Inferior parietal cortex (tissue), 1 donor: ENCODE measurements at regions not wholly inside any gene's neighbourhood (a gene's known extent, or its start where the extent isn't known, plus 50 kb on each side); places are given as distances from the start of the nearest gene placed in this dataset.

Source experiments
- DNase-seq: peaks from one replicate; pipeline ENCODE4 v3.0.0-alpha.2; 2016; ENCODE audit errors: extremely low spot score

GRCh38 chr7:17601921-17602320, 303.5 kb downstream of the AHR start:
- DNase-seq, result no peak

GRCh38 chr7:17608114-17608833, 309.8 kb downstream of the AHR start:
- no peak for DNase-seq

- no peak for DNase-seq
These were observed 313.2 kb downstream of the AHR start for GRCh38 chr7:17611611-17612010.

- DNase-seq, result no peak
These were observed 315.0 kb downstream of the AHR start for GRCh38 chr7:17613338-17614041.

- DNase-seq, result no peak
These were observed 318.9 kb downstream of the AHR start for GRCh38 chr7:17617380-17617779.

GRCh38 chr7:17617857-17618651, 319.6 kb downstream of the AHR start:
- DNase-seq, result no peak

GRCh38 chr7:17618652-17618974, 320.2 kb downstream of the AHR start:
- DNase-seq, result no peak

- DNase-seq, result no peak
These were observed 320.9 kb downstream of the AHR start for GRCh38 chr7:17619196-17619818.

GRCh38 chr7:17620566-17620965, 319.7 kb downstream of the SNX13 start:
- DNase-seq, result no peak

- no peak for DNase-seq
These were observed 317.8 kb downstream of the SNX13 start for GRCh38 chr7:17622451-17622850.

- DNase-seq, result no peak
These were observed 316.6 kb downstream of the SNX13 start for GRCh38 chr7:17623546-17624185.

- DNase-seq, result no peak
These were observed 315.9 kb downstream of the SNX13 start for GRCh38 chr7:17624379-17624778.

GRCh38 chr7:17625043-17625442, 315.3 kb downstream of the SNX13 start:
- DNase-seq, result no peak

- DNase-seq, result no peak
These were observed 314.1 kb downstream of the SNX13 start for GRCh38 chr7:17626235-17626634.

GRCh38 chr7:17631061-17631460, 309.2 kb downstream of the SNX13 start:
- no peak for DNase-seq

GRCh38 chr7:17632384-17632783, 307.9 kb downstream of the SNX13 start:
- DNase-seq, result no peak

- no peak for DNase-seq
These were observed 307.2 kb downstream of the SNX13 start for GRCh38 chr7:17633067-17633466.

- DNase-seq, result no peak
These were observed 301.6 kb downstream of the SNX13 start for GRCh38 chr7:17638727-17639126.

- DNase-seq, result peak; percentile 50
These were observed 299.4 kb downstream of the SNX13 start for GRCh38 chr7:17640730-17641377.

- DNase-seq, result no peak
These were observed 294.8 kb downstream of the SNX13 start for GRCh38 chr7:17645500-17645899.

- peak; percentile 40 for DNase-seq
These were observed 293.9 kb downstream of the SNX13 start for GRCh38 chr7:17646253-17646956.
